ENCODE measurements at regions not wholly inside any gene's neighbourhood (a gene's known extent, or its start where the extent isn't known, plus 50 kb on each side); places are given as distances from the start of the nearest gene placed in this dataset.

GRCh38 chr5:114305402-114306207, 56.3 kb upstream of the KCNN2 start:
- no peaks in the 10 kb centered on the region for H3K27me3 Mint-ChIP-seq (ENCODE audit: low read depth)
- H3K4me1 Mint-ChIP-seq (ENCODE audit: low read depth), result no peaks in the 10 kb centered on the region
- intact Hi-C loops (cut with micrococcal nuclease), result no loop called here
- H3K9me3 Mint-ChIP-seq, result no peaks in the 10 kb centered on the region
- no peak overlapping the region for H3K4me3 Mint-ChIP-seq (ENCODE audit: low read depth)
- no peaks in the 10 kb centered on the region for H3K36me3 Mint-ChIP-seq (ENCODE audit: low read depth)
- no peak overlapping the region for H3K27ac Mint-ChIP-seq
- DNase-seq (ENCODE audit: low spot score), result no peak

- Mint-ChIP-seq H3K4me3 (ENCODE audit: low read depth) (no peak overlapping the region), H3K36me3 (ENCODE audit: low read depth) (no peaks in the 10 kb centered on the region), H3K27me3 (ENCODE audit: low read depth) (no peaks in the 10 kb centered on the region), H3K4me1 (ENCODE audit: low read depth) (no peaks in the 10 kb centered on the region), H3K9me3 (no peaks in the 10 kb centered on the region), H3K27ac (no peak overlapping the region)
- no peak for DNase-seq (ENCODE audit: low spot score)
- intact Hi-C loops (cut with micrococcal nuclease), result no loop called here
Measured at GRCh38 chr5:114308017-114308416, 53.9 kb upstream of the KCNN2 start.

- intact Hi-C loops (cut with micrococcal nuclease), result no loop called here
- Mint-ChIP-seq H3K4me1 (ENCODE audit: low read depth) (no peaks in the 10 kb centered on the region), H3K9me3 (no peaks in the 10 kb centered on the region), H3K27me3 (ENCODE audit: low read depth) (no peaks in the 10 kb centered on the region), H3K4me3 (ENCODE audit: low read depth) (no peak overlapping the region), H3K36me3 (ENCODE audit: low read depth) (no peaks in the 10 kb centered on the region), H3K27ac (no peak overlapping the region)
- no peak for DNase-seq (ENCODE audit: low spot score)
Measured at GRCh38 chr5:114308508-114308907, 53.4 kb upstream of the KCNN2 start.

- DNase-seq (ENCODE audit: low spot score), result no peak
- Mint-ChIP-seq H3K36me3 (ENCODE audit: low read depth) (no peaks in the 10 kb centered on the region), H3K27ac (no peak overlapping the region), H3K4me1 (ENCODE audit: low read depth) (no peaks in the 10 kb centered on the region), H3K4me3 (ENCODE audit: low read depth) (no peak overlapping the region), H3K27me3 (ENCODE audit: low read depth) (no peaks in the 10 kb centered on the region), H3K9me3 (no peaks in the 10 kb centered on the region)
- intact Hi-C loops (cut with micrococcal nuclease), result no loop called here
Measured at GRCh38 chr5:114310666-114311065, 51.2 kb upstream of the KCNN2 start.

GRCh38 chr5:114311281-114311680, 50.6 kb upstream of the KCNN2 start:
- Mint-ChIP-seq H3K4me3 (ENCODE audit: low read depth) (no peak overlapping the region), H3K27ac (no peak overlapping the region), H3K36me3 (ENCODE audit: low read depth) (no peaks in the 10 kb centered on the region), H3K9me3 (no peaks in the 10 kb centered on the region), H3K27me3 (ENCODE audit: low read depth) (no peaks in the 10 kb centered on the region), H3K4me1 (ENCODE audit: low read depth) (no peaks in the 10 kb centered on the region)
- DNase-seq (ENCODE audit: low spot score), result no peak
- intact Hi-C loops (cut with micrococcal nuclease), result no loop called here

- no peaks in the 10 kb centered on the region for H3K27me3 Mint-ChIP-seq (ENCODE audit: low read depth)
- no peak overlapping the region for H3K4me3 Mint-ChIP-seq (ENCODE audit: low read depth)
- no peak overlapping the region for H3K27ac Mint-ChIP-seq
- intact Hi-C loops (cut with micrococcal nuclease), result no loop called here
- H3K36me3 Mint-ChIP-seq (ENCODE audit: low read depth), result no peaks in the 10 kb centered on the region
- H3K9me3 Mint-ChIP-seq, result no peaks in the 10 kb centered on the region
- no peak for DNase-seq (ENCODE audit: low spot score)
- H3K4me1 Mint-ChIP-seq (ENCODE audit: low read depth), result no peaks in the 10 kb centered on the region
Measured at GRCh38 chr5:114311968-114312367, 49.9 kb upstream of the KCNN2 start.
